Endothelial cell of umbilical vein (primary cell): ENCODE measurements at regions not wholly inside any gene's neighbourhood (a gene's known extent, or its start where the extent isn't known, plus 50 kb on each side); places are given as distances from the start of the nearest gene placed in this dataset.

Source experiments
- BruUV-seq: library from RNA; stranded (reverse); fragments of 400-500 nt; replicated peaks from 2 replicates; lab custom pipeline; 2021; lab: Mats Ljungman, UMichigan
- CTCF ChIA-PET: fragments of 300-600, 350-600 bp; sonication (Branson Sonifier 250); formaldehyde crosslinking; loops from one replicate; lab custom pipeline; 2021; ENCODE audit warnings: antibody characterized with exemption, inconsistent platforms; lab: Charles Lee
- POLR2A ChIA-PET: fragments of 300-600, 350-600 bp; sonication (Branson Sonifier 250); formaldehyde crosslinking; loops from one replicate; lab custom pipeline; 2021; ENCODE audit warnings: antibody characterized with exemption, inconsistent platforms; lab: Charles Lee
- DNase-seq: peaks from one replicate; pipeline ENCODE4 v3.0.0-alpha.2; 2011; ENCODE audit warnings: low read depth, low spot score
- FAIRE-seq: peaks from 2 replicates; lab custom pipeline; 2011; peaks lifted over from hg19 to GRCh38; lab: Jason Lieb, UNC
- H2AFZ ChIP-seq: 2 replicates; pipeline ENCODE4 v1.6.0; 2012; ENCODE audit warnings: low read depth, low read length, control low read depth, inconsistent platforms
- H3K27ac ChIP-seq: 2 replicates; pipeline ENCODE4 v1.5.1; 2011; ENCODE audit warnings: low read depth, mild to moderate bottlenecking, control low read depth, low read length, moderate library complexity; ENCODE audit not compliant: insufficient read depth
- H3K27me3 ChIP-seq, 2 experiments: 2 replicates each; pipeline versions ENCODE4 v1.6.0 to v1.6.1; 2011; ENCODE audit warnings: low read length in 2 of 2, mixed read lengths in 1 of 2; ENCODE audit not compliant: control insufficient read depth in 2 of 2, insufficient read depth in 2 of 2
- H3K36me3 ChIP-seq, 2 experiments: 2 replicates in 1 of 2; 3 replicates in 1 of 2; pipeline ENCODE4 v1.5.1; 2011; ENCODE audit warnings: low read length in 2 of 2, mild to moderate bottlenecking in 1 of 2, moderate library complexity in 1 of 2; ENCODE audit not compliant: control insufficient read depth in 2 of 2, insufficient read depth in 2 of 2; ENCODE audit errors: extremely low read depth in 1 of 2
- H3K4me1 ChIP-seq: 3 replicates; pipeline ENCODE4 v1.5.1; 2011; ENCODE audit warnings: mild to moderate bottlenecking, low read length; ENCODE audit not compliant: control insufficient read depth, insufficient read depth; ENCODE audit errors: extremely low read depth
- H3K4me2 ChIP-seq: 2 replicates; pipeline ENCODE4 v1.6.1; 2011; ENCODE audit warnings: low read length, control low read depth, mixed read lengths; ENCODE audit not compliant: insufficient read depth
- H3K4me3 ChIP-seq, 3 experiments: fragments of 200-600 bp in 1 of 3; sonication (generic), shearing (Covaris generic) in 1 of 3; replicated peaks in 1 of 3; 2 replicates each; pipeline ENCODE4 v1.5.1; 2011 to 2016; ENCODE audit warnings: control low read depth in 3 of 3, low read length in 3 of 3, mild to moderate bottlenecking in 2 of 3, inconsistent platforms in 1 of 3, low read depth in 1 of 3, moderate library complexity in 1 of 3; ENCODE audit not compliant: insufficient read depth in 1 of 3
- H3K79me2 ChIP-seq: 2 replicates; pipeline ENCODE4 v1.6.0; 2012; ENCODE audit warnings: low read length, inconsistent platforms; ENCODE audit not compliant: control insufficient read depth, insufficient read depth
- H3K9ac ChIP-seq: replicated peaks from 2 replicates; pipeline ENCODE3; 2011; ENCODE audit warnings: low read length, control low read depth; ENCODE audit not compliant: insufficient read depth; ENCODE audit errors: extremely low read depth
- H3K9me1 ChIP-seq: replicated peaks from 3 replicates; pipeline ENCODE4 v1.6.0; 2011; ENCODE audit warnings: mild to moderate bottlenecking, low read length; ENCODE audit not compliant: control insufficient read depth, insufficient read depth; ENCODE audit errors: extremely low read depth
- H3K9me3 ChIP-seq: replicated peaks from 2 replicates; pipeline ENCODE4 v1.5.1; 2012; ENCODE audit warnings: low read length, inconsistent platforms; ENCODE audit not compliant: control insufficient read depth, insufficient read depth
- H4K20me1 ChIP-seq: replicated peaks from 2 replicates; pipeline ENCODE3; 2011; ENCODE audit warnings: mild to moderate bottlenecking, low read length; ENCODE audit not compliant: control insufficient read depth, insufficient read depth; ENCODE audit errors: extremely low read depth
- JUN ChIP-seq: IDR thresholded peaks from 2 replicates; pipeline ENCODE4 v1.6.1; 2011; ENCODE audit warnings: borderline replicate concordance, low read depth; ENCODE audit not compliant: insufficient read length, insufficient read depth
- MYC ChIP-seq: IDR thresholded peaks from one replicate; pipeline ENCODE4 v1.6.1; 2011; ENCODE audit warnings: mild to moderate bottlenecking, low read depth, low read length
- POLR2A ChIP-seq: IDR thresholded peaks from 2 replicates; pipeline ENCODE4 v1.6.1; 2012; ENCODE audit warnings: low read depth, mild to moderate bottlenecking, control low read depth, low read length
- dilution Hi-C: fragments of 300-500 bp; cut with MboI; formaldehyde crosslinking; loops from one replicate; pipeline ENCODE4 v1.15.0; 2019; ENCODE audit warnings: low sequenced_read_pairs; ENCODE audit not compliant: extremely low pct_ligation_motif_present
- intact Hi-C: fragments of 100-400 bp; cut with micrococcal nuclease; formaldehyde crosslinking; loops from one replicate; pipeline ENCODE4 v1.10.0; 2022
- TF ChIP-seq, protein P1 (sequence below): IDR thresholded peaks from 2 replicates; pipeline ENCODE4 v1.6.1; 2011; ENCODE audit not compliant: insufficient read depth, insufficient read length
- TF ChIP-seq, protein P2 (sequence below), 2 donors: IDR thresholded peaks; 1 replicate in 1 of 2; 2 replicates in 1 of 2; pipeline ENCODE4 v1.5.1; 2011; ENCODE audit warnings: low read length in 2 of 2, mild to moderate bottlenecking in 2 of 2, moderate library complexity in 2 of 2, control low read depth in 1 of 2, inconsistent platforms in 1 of 2, low read depth in 1 of 2; ENCODE audit not compliant: insufficient read depth in 1 of 2; ENCODE audit errors: extremely low read depth in 1 of 2

DNA sequence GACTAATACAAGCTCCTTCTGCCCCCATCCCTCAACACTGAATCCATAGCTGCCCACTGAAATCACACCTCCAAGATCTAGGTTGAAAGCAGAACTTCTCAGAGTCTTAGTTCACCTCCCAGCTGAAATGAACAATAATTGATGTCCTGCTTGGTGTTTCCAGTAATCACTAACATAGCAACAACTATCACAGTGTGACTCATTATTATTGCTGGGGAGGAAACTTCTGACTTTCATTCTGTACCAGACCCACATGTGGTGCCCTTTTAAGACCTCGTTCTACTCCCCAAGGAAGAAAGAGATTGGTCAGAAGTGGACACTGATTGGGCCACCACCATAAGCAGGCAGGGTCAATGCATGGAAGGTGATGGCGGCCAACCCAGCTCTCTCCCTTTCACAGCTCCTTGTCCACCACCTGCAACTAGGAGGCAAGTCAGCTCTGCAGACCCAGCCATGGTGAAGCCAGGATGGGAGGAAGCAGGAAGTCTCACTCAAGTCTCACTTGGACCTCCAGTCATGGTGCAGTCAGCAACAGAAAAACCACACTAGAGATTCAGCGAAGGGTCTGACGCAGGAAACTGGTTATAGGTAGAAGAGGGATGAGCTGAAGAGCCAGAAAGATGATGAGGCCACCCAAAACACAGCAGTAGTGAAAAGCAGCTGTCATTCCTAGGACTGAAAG, 720.2 kb downstream of the PTPRU start:
- CTCF ChIA-PET: no interaction called here

More for the DNA sequence above, 720.2 kb downstream of the PTPRU start:
- intact Hi-C loops: no loop called here
- no peaks in the 10 kb centered on the region for H3K9me3 ChIP-seq
- no peaks in the 10 kb centered on the region for H3K79me2 ChIP-seq
- POLR2A ChIA-PET: no interaction called here
- no peak overlapping the region for H3K4me2 ChIP-seq
- H3K36me3 ChIP-seq: no peaks in the 10 kb centered on the region
- no peak for FAIRE-seq
- H2AFZ ChIP-seq: no peak overlapping the region
- dilution Hi-C loops: no loop called here
- TF ChIP-seq, protein P1, sequence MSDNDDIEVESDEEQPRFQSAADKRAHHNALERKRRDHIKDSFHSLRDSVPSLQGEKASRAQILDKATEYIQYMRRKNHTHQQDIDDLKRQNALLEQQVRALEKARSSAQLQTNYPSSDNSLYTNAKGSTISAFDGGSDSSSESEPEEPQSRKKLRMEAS: no peak
- TF ChIP-seq, protein P2, sequence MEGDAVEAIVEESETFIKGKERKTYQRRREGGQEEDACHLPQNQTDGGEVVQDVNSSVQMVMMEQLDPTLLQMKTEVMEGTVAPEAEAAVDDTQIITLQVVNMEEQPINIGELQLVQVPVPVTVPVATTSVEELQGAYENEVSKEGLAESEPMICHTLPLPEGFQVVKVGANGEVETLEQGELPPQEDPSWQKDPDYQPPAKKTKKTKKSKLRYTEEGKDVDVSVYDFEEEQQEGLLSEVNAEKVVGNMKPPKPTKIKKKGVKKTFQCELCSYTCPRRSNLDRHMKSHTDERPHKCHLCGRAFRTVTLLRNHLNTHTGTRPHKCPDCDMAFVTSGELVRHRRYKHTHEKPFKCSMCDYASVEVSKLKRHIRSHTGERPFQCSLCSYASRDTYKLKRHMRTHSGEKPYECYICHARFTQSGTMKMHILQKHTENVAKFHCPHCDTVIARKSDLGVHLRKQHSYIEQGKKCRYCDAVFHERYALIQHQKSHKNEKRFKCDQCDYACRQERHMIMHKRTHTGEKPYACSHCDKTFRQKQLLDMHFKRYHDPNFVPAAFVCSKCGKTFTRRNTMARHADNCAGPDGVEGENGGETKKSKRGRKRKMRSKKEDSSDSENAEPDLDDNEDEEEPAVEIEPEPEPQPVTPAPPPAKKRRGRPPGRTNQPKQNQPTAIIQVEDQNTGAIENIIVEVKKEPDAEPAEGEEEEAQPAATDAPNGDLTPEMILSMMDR (IDR thresholded peaks at IDR 0.05; ENCODE audit: extremely low read depth in 1 of 2, insufficient read depth in 1 of 2, low read depth in 1 of 2, low read length in 2 of 2): no peak
- TF ChIP-seq POLR2A: no peak
- no peak for TF ChIP-seq JUN
- TF ChIP-seq MYC: no peak
- BruUV-seq: no TSS peak
- no peak overlapping the region for H3K9ac ChIP-seq
- no peak overlapping the region for H3K27ac ChIP-seq
- H3K27me3 ChIP-seq: no peaks in the 10 kb centered on the region
- no peaks in the 10 kb centered on the region for H3K9me1 ChIP-seq
- H3K4me3 ChIP-seq: no peak overlapping the region
- H4K20me1 ChIP-seq: no peaks in the 10 kb centered on the region
- H3K4me1 ChIP-seq: no peaks in the 10 kb centered on the region
- DNase-seq: no peak
